Panc1 (cell line): ENCODE measurements at regions not wholly inside any gene's neighbourhood (a gene's known extent, or its start where the extent isn't known, plus 50 kb on each side); places are given as distances from the start of the nearest gene placed in this dataset.

Experiments used
- ATAC-seq: fragments of 200-7000 bp; cut with Tn5 transposase; 2 replicates; pipeline ENCODE4 v1.9.1; 2020; ENCODE audit warnings: mild to moderate bottlenecking, moderate library complexity
- BruUV-seq: library from RNA; stranded (reverse); fragments of 400-500 nt; replicated peaks from 2 replicates; lab custom pipeline; 2021; lab: Mats Ljungman, UMichigan
- CTCF ChIA-PET: fragments of 300-600 bp; sonication (Branson Sonifier 250); formaldehyde crosslinking; loops from one replicate; lab custom pipeline; 2022; ENCODE audit warnings: antibody characterized with exemption; lab: Charles Lee
- POLR2A ChIA-PET: fragments of 300-600 bp; sonication (Branson Sonifier 250); formaldehyde crosslinking; loops from one replicate; lab custom pipeline; 2022; ENCODE audit warnings: antibody characterized with exemption; lab: Charles Lee
- DNase-seq: peaks from one replicate; pipeline ENCODE4 v3.0.0-alpha.2; 2010; ENCODE audit warnings: low read depth, low spot score
- H3K27ac ChIP-seq: 2 replicates; pipeline ENCODE4 v1.5.1; 2011; ENCODE audit warnings: mild to moderate bottlenecking, low read length, inconsistent platforms
- H3K27me3 ChIP-seq: fragments of 200-500 bp; sonication (Bioruptor generic); 2 replicates; pipeline ENCODE4 v1.6.0; 2014; ENCODE audit warnings: low read length, inconsistent platforms; ENCODE audit not compliant: control insufficient read depth, insufficient read depth
- H3K36me3 ChIP-seq: fragments of 200-500 bp; sonication (Bioruptor generic); 2 replicates; pipeline ENCODE4 v1.5.1; 2014; ENCODE audit warnings: inconsistent platforms, mild to moderate bottlenecking, low read length, moderate library complexity; ENCODE audit not compliant: control insufficient read depth, insufficient read depth
- H3K4me1 ChIP-seq: 2 replicates; pipeline ENCODE4 v1.5.1; 2011; ENCODE audit warnings: inconsistent platforms, mild to moderate bottlenecking, low read length, moderate library complexity; ENCODE audit not compliant: control insufficient read depth, insufficient read depth
- H3K4me3 ChIP-seq, 2 experiments: 2 replicates each; pipeline ENCODE4 v1.5.1; 2011 to 2012; ENCODE audit warnings: low read depth in 2 of 2, low read length in 2 of 2, mild to moderate bottlenecking in 2 of 2, inconsistent platforms in 1 of 2, moderate library complexity in 1 of 2
- H3K9me3 ChIP-seq: fragments of 200-500 bp; sonication (Bioruptor generic); 2 replicates; pipeline ENCODE4 v1.5.1; 2014; ENCODE audit warnings: low read depth, mild to moderate bottlenecking, inconsistent platforms, low read length, moderate library complexity; ENCODE audit not compliant: control insufficient read depth, insufficient read depth
- POLR2AphosphoS5 ChIP-seq: IDR thresholded peaks from 2 replicates; pipeline ENCODE4 v1.6.1; 2012; ENCODE audit warnings: mild to moderate bottlenecking, low read depth, low read length, moderate library complexity
- SIN3A ChIP-seq: IDR thresholded peaks from 2 replicates; pipeline ENCODE4 v1.6.1; 2012; ENCODE audit warnings: low read depth, mild to moderate bottlenecking, low read length, moderate library complexity, borderline replicate concordance; ENCODE audit not compliant: insufficient read depth
- TCF7L2 ChIP-seq: IDR thresholded peaks from 2 replicates; pipeline ENCODE4 v1.6.1; 2011; ENCODE audit warnings: mild to moderate bottlenecking, low read depth, low read length, inconsistent platforms
- in situ Hi-C: cut with HindIII; loops from 2 replicates; pipeline ENCODE4 v1.10.0; 2016; ENCODE audit warnings: low sequenced_read_pairs, low pct_unique_long_range_greater_than_20kb
- intact Hi-C: fragments of 100-400 bp; cut with micrococcal nuclease; formaldehyde crosslinking; loops from one replicate; pipeline ENCODE4 v1.10.0; 2022; ENCODE audit not compliant: unreplicated experiment
- TF ChIP-seq, protein P1 (sequence below): fragments of 450-650 bp; IDR thresholded peaks from 2 replicates; pipeline ENCODE4 v1.5.1; 2017; ENCODE audit warnings: mild to moderate bottlenecking
- TF ChIP-seq, protein P2 (sequence below), 2 experiments: IDR thresholded peaks; 2 replicates each; pipeline ENCODE4 v1.6.1; 2011 to 2012; ENCODE audit warnings: low read depth in 2 of 2, control low read depth in 1 of 2, low read length in 1 of 2, mild to moderate bottlenecking in 1 of 2, moderate library complexity in 1 of 2; ENCODE audit not compliant: insufficient read depth in 1 of 2

DNA sequence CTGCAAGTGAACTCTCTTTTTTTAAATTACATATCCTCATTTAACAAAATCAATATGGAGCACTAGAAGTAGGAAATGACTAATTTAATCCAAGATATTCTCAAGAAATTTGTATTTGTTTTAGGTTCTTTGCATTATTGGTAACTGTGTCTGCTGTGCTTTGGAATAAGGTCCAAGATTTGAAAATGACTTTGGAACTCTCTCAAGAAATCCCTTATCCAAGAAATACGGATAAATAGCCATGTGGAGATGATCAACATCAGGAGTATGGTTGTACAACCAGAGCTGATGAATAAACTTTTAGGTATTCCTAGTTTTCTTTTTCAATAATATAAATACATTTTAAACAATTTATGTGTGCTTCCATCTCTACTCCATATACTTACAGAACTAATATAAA is 279.9 kb upstream of the SEMA3C start:
- Histone ChIP-seq H3K4me3 (no peak overlapping the region), H3K27ac (no peak overlapping the region), H3K36me3 (no peaks in the 10 kb centered on the region), H3K27me3 (no peaks in the 10 kb centered on the region), H3K4me1 (no peaks in the 10 kb centered on the region), H3K9me3 (peaks cover 12% of the 10 kb centered on the region; the same call in 1 of the 2 replicates)
- intact Hi-C loops: no loop called here
- ATAC-seq: no peak
- ChIA-PET CTCF (no interaction called here), POLR2A (no interaction called here)
- DNase-seq: no peak
- BruUV-seq: no TSS peak
- in situ Hi-C loops: no loop called here
- TF ChIP-seq, protein P1, sequence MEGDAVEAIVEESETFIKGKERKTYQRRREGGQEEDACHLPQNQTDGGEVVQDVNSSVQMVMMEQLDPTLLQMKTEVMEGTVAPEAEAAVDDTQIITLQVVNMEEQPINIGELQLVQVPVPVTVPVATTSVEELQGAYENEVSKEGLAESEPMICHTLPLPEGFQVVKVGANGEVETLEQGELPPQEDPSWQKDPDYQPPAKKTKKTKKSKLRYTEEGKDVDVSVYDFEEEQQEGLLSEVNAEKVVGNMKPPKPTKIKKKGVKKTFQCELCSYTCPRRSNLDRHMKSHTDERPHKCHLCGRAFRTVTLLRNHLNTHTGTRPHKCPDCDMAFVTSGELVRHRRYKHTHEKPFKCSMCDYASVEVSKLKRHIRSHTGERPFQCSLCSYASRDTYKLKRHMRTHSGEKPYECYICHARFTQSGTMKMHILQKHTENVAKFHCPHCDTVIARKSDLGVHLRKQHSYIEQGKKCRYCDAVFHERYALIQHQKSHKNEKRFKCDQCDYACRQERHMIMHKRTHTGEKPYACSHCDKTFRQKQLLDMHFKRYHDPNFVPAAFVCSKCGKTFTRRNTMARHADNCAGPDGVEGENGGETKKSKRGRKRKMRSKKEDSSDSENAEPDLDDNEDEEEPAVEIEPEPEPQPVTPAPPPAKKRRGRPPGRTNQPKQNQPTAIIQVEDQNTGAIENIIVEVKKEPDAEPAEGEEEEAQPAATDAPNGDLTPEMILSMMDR: no peak
- TF ChIP-seq POLR2AphosphoS5: no peak

DNA sequence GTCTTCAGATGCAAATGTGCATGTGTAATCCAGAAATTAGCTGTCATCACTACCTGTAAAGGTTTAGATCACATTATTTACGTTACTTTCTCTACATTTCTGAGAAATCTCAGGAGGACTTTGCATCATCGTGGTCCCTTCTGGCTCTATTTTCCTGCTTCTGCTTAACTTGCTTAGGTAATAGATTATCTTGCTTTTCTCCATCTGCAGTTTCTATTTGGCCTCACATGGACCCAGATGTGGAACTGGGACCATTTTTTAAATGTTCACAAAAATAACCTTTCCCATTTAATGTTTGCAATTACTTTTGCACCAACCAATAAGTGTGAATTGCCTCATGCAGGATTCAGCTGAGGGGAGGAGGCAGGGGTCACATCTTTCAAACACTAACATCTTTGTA is 278.4 kb upstream of the SEMA3C start:
- H3K36me3 ChIP-seq: no peaks in the 10 kb centered on the region
- no peak for TF ChIP-seq TCF7L2
- no peak for TF ChIP-seq SIN3A
- TF ChIP-seq, protein P2, sequence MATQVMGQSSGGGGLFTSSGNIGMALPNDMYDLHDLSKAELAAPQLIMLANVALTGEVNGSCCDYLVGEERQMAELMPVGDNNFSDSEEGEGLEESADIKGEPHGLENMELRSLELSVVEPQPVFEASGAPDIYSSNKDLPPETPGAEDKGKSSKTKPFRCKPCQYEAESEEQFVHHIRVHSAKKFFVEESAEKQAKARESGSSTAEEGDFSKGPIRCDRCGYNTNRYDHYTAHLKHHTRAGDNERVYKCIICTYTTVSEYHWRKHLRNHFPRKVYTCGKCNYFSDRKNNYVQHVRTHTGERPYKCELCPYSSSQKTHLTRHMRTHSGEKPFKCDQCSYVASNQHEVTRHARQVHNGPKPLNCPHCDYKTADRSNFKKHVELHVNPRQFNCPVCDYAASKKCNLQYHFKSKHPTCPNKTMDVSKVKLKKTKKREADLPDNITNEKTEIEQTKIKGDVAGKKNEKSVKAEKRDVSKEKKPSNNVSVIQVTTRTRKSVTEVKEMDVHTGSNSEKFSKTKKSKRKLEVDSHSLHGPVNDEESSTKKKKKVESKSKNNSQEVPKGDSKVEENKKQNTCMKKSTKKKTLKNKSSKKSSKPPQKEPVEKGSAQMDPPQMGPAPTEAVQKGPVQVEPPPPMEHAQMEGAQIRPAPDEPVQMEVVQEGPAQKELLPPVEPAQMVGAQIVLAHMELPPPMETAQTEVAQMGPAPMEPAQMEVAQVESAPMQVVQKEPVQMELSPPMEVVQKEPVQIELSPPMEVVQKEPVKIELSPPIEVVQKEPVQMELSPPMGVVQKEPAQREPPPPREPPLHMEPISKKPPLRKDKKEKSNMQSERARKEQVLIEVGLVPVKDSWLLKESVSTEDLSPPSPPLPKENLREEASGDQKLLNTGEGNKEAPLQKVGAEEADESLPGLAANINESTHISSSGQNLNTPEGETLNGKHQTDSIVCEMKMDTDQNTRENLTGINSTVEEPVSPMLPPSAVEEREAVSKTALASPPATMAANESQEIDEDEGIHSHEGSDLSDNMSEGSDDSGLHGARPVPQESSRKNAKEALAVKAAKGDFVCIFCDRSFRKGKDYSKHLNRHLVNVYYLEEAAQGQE (IDR thresholded peaks at IDR 0.05; ENCODE audit: insufficient read depth in 1 of 2, low read depth in 2 of 2, low read length in 1 of 2): no peak
- TF ChIP-seq, protein P1: no peak
- TF ChIP-seq POLR2AphosphoS5: no peak
- H3K4me1 ChIP-seq: no peaks in the 10 kb centered on the region
- intact Hi-C loops: no loop called here
- H3K27me3 ChIP-seq: no peaks in the 10 kb centered on the region
- BruUV-seq: no TSS peak
- ATAC-seq (no peak), DNase-seq (no peak)
- H3K9me3 ChIP-seq: peaks cover 12% of the 10 kb centered on the region; the same call in 1 of the 2 replicates
- H3K27ac ChIP-seq: peak overlapping the region; percentile 57; the same call in 1 of the 2 replicates
- ChIA-PET POLR2A (no interaction called here), CTCF (no interaction called here)
- H3K4me3 ChIP-seq: no peak overlapping the region
- in situ Hi-C loops: no loop called here
